ENCODE measurements at regions not wholly inside any gene's neighbourhood (a gene's known extent, or its start where the extent isn't known, plus 50 kb on each side); places are given as distances from the start of the nearest gene placed in this dataset.

DNA sequence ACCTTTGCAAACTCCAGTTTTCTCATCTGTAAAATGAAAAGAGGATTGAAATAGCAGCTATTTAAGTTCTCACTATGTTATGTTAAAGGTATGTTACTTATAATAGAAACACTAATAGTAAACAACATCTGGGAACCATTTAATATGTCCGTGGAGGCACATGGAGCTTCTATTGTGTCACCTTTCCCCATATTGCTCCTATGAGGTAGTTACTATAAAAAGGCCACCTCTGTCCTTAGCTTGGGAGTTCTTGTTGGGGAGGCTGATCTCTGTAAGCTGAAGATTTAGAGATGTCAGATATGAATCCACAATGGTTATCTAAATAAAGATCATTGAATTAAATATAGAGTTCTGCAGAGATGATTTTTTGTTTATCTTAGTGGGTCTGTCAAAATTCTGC, 125.2 kb downstream of the FHIP1A start:
- TF ChIP-seq, protein P1, sequence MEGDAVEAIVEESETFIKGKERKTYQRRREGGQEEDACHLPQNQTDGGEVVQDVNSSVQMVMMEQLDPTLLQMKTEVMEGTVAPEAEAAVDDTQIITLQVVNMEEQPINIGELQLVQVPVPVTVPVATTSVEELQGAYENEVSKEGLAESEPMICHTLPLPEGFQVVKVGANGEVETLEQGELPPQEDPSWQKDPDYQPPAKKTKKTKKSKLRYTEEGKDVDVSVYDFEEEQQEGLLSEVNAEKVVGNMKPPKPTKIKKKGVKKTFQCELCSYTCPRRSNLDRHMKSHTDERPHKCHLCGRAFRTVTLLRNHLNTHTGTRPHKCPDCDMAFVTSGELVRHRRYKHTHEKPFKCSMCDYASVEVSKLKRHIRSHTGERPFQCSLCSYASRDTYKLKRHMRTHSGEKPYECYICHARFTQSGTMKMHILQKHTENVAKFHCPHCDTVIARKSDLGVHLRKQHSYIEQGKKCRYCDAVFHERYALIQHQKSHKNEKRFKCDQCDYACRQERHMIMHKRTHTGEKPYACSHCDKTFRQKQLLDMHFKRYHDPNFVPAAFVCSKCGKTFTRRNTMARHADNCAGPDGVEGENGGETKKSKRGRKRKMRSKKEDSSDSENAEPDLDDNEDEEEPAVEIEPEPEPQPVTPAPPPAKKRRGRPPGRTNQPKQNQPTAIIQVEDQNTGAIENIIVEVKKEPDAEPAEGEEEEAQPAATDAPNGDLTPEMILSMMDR (IDR thresholded peaks at IDR 0.05; ENCODE audit: low read depth, low read length, poor library complexity, severe bottlenecking): no peak
- TF ChIP-seq EZH2phosphoT487 (IDR thresholded peaks at IDR 0.05; ENCODE audit: borderline replicate concordance, low read length): no peak
